Activated CD8-positive, alpha-beta memory T cell treated with anti-CD3 and anti-CD28 coated beads for 36 hours (primary cell): ENCODE measurements at regions not wholly inside any gene's neighbourhood (a gene's known extent, or its start where the extent isn't known, plus 50 kb on each side); places are given as distances from the start of the nearest gene placed in this dataset.

ENCODE experiments used
- CTCF ChIA-PET: fragments of 350-600 bp; sonication (Branson Sonifier 250); formaldehyde crosslinking; loops from one replicate; lab custom pipeline; 2021; ENCODE audit warnings: antibody characterized with exemption; lab: Charles Lee
- POLR2A ChIA-PET: fragments of 350-600 bp; sonication (Branson Sonifier 250); formaldehyde crosslinking; loops from one replicate; lab custom pipeline; 2021; ENCODE audit warnings: antibody characterized with exemption; lab: Charles Lee

DNA sequence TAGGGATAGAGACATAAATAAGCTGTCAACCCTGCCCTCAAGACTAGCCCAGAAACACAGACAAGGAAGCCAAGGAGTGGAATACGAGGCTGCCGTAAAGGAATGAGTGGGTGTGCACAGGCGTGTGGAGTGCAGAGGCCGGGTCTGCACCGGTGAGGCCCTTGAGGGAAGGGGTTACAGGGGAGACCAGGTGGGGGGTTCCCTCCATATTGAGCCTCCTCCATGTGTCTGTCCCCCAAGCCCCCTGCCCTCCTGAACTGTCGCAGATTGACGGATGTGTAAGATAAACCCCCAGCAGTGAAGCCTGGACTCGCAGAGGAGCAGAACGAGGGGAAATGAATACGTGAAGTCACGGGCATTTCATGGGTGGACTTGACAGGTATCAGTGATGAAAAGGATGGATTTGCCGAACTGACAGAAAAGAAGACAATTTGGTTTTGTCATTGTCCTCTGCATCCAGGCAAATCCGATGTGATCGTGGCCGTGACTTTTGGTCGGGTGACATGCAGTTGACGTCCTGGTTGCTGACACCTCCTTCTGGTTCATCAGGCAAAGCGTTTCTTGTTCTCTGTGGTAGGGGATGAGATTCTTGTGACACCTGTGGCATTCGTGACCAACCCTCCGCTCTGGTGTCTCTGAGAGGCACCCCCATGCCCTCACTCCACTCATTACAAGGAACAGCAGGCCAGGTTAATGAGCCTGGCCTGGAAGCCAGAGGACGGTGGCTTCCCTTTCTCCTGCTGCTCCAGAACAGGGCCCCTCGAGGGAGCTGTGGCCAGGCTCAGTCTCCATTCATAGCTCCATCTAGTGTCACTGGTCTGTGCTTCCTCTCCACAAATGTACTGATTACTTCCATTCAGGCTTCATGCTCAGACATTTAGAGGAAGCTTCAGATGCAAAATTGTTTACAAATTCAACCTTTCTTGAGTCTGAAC, 223.1 kb upstream of the B3GAT1 start:
- POLR2A ChIA-PET = no interaction called here
- CTCF ChIA-PET = no interaction called here

DNA sequence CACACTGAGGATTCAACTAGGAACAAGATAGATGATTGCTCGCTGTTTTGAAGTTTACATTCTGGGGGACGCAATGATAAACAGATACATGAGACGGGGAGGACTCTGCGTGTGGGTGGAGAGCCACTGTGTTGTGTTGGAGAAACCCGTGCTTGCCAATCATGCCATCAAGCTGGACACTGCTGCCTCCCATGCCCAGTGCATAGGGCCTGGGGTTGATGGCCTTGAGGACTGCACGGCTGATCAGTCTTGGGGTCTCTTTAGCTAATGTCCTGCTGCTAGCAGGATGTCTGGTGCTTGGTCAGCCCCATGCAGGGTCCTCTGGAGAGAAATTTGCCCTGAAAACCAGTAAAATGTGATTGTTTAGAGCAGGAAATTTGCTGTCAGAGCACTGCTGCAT, 221.2 kb upstream of the B3GAT1 start:
- ChIA-PET POLR2A (no interaction called here), CTCF (no interaction called here)

DNA sequence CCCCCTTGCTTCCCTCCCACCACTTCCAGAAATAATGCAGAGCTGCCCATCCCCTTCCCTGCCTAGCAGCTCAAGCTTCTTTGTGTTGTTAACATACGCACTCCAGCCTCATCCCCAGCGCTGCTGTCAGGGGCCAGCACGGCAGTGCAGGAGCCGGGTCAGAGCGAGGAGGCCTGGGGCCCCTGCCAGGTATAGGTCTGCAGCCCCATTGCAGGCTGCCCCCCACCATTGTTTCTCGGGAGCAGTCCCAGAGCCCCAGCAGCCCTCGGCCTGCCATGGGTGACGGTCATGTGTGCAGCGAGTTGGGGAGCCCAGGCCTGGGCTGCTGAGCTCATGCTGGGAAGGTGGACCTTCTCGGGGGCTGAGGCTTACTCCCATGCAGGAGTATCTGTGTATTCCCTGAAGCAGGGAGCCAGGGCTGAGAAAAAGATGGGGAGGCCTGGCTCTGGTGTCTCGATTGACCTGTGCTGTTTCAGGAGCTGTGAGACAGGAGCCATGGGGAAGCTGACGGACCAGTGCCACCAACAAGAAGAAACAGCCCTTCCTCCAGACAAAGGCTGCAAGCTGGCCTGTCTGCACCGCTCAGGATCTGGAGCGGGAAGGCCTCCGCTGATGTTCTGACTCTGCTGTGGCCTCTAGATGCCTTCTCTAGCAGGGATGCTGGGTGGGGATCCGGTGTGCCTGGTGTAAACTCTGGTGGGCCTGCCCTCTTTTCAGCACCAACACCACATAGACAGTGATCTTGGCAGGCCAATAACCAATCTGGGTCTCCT, 220.5 kb upstream of the B3GAT1 start:
- ChIA-PET POLR2A (no interaction called here), CTCF (no interaction called here)

- ChIA-PET POLR2A (no interaction called here), CTCF (no interaction called here)
These were observed 218.8 kb upstream of the B3GAT1 start for GRCh38 chr11:134630861-134631260.

DNA sequence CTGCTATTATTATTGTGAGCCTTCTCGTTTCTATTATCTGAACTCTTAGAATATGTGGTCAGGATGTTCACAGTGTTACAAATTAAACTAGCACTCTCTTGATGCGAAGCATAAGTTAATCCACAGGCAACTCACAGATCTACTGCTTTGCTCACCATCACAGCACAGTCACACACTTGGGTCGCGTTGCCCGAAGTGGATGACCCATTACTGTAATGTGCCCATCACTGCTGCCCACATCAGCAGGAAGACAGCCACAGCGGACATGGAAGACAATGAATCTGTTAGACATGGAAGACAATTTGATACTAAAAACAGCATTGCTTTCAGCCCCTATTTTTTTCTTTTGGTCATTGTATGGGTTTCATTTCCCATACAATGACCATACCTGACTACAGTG, 216.4 kb upstream of the B3GAT1 start:
- ChIA-PET CTCF (no interaction called here), POLR2A (no interaction called here)

DNA sequence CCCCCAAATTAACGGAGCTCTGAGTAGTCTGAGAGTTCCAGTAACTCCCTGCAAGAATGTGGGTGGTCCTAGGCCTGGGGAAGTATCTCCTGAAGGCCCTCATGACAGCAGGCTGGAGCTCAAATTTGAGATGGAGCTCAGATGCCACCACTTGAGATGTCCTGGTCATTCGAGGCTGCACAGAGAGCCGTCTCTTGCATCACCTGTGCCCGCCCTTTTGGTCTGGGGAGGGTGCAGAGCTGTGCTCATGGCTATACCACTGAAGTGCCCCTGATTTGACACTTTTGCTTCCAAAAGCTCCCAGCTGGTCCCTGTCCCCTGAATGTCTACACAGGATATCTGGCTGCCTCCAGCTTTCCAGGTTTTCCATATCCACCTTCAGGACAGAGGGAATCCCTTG, 214.0 kb upstream of the B3GAT1 start:
- CTCF ChIA-PET = no interaction called here
- POLR2A ChIA-PET = no interaction called here

DNA sequence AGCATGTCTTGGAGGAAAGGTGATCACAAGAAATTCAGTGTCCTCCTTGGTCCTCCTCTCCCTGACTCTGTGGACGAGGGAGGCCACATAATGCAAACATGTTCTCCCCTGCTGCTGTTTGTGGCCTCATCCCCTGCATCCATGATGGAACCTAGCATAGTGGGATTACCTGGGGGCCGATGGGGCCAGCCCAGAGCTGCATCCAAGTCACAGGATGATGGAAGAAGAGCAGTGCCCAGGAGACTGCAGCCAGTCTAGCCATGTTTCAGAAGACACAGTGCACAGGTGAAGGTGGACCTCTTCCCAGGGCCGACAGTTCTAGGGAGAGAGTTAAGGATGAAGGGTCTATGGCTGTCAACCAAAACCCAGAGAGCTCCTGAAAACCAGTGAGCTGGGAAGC, 213.6 kb upstream of the B3GAT1 start:
- CTCF ChIA-PET = no interaction called here

DNA sequence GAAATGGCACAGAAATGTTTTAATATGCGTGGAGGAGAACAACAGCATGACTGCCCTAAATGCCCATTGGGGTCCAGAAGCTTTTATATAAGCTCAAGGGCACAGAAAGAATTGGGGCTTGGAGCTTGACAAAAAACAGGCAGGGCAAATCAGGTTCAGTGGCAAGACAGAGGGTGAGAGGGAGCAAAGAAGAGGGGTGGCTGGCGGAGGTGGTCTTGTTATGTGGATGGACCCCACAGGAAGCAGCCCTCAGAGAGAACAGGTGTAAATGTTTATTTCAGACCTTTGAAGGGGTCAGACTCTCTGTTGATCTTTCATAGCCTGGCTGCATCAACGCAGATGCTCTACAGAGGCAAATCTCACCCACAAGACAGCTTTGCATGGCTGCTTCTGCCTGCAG, 213.1 kb upstream of the B3GAT1 start:
- ChIA-PET CTCF (no interaction called here), POLR2A (no interaction called here)

More for the DNA sequence above, 213.6 kb upstream of the B3GAT1 start:
- POLR2A ChIA-PET = no interaction called here

DNA sequence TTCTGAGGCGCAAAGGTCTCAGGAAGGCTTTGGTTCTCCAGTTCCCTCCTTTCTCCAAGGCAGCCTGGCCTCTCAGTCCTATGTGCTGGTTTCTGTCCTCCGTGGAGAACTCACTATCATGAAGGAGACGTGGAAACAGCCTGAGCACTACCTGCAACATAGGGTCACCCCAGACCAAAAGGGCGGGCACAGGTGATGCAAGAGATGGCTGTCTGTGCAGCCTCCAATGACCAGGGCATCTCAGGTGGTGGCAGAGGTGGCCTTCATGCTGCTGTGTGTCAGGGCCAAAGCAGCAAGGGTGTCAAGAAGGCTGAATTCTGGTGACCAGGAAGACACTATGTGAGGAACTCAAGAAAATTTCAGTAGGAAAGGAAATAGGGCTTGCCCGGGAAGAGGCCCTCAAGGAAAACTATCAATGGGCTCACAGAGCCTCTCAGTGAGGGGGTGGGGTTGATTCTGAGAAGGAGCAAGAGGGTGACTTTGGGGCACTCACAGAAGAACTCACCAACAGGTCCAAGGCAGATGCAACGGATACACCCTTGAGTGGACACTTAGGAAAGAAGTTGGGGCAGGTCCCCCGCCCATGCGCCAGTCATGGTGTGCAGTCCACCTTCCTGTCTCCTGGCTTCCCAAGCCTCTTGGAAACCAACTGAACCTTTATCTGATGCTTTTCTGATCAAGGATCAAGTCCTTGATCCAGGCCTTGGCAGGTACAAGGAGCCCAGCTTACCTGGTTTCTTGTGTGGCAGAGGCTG, 212.3 kb upstream of the B3GAT1 start:
- ChIA-PET POLR2A (no interaction called here), CTCF (no interaction called here)

DNA sequence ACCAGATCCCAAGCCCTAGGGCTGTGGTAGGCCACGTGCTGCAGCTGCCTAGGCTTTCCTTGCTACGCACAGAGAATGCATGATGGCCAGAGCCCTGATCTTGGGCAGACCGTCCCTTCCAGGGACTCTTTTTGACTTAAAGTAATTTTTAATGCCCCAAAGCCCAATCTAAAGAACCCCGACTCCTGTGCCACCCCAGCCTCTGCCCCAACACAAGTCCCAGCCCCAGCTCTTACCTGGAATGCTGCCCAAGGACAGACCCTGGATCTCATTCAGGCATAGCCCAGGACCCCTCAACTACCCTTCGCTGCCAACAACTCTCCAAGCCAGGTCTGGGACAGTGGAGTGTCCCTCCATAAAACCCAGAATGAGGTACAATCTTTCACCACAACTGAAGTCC, 211.7 kb upstream of the B3GAT1 start:
- POLR2A ChIA-PET = no interaction called here
- CTCF ChIA-PET = no interaction called here

- ChIA-PET CTCF (no interaction called here), POLR2A (no interaction called here)
These were observed 210.4 kb upstream of the B3GAT1 start for GRCh38 chr11:134622458-134622857.

- POLR2A ChIA-PET = no interaction called here
- CTCF ChIA-PET = no interaction called here
These were observed 205.3 kb upstream of the B3GAT1 start for GRCh38 chr11:134617360-134617759.

- ChIA-PET CTCF (no interaction called here), POLR2A (no interaction called here)
These were observed 204.0 kb upstream of the B3GAT1 start for GRCh38 chr11:134616038-134616437.

GRCh38 chr11:134615041-134615615, 203.1 kb upstream of the B3GAT1 start:
- ChIA-PET CTCF (no interaction called here), POLR2A (no interaction called here)

DNA sequence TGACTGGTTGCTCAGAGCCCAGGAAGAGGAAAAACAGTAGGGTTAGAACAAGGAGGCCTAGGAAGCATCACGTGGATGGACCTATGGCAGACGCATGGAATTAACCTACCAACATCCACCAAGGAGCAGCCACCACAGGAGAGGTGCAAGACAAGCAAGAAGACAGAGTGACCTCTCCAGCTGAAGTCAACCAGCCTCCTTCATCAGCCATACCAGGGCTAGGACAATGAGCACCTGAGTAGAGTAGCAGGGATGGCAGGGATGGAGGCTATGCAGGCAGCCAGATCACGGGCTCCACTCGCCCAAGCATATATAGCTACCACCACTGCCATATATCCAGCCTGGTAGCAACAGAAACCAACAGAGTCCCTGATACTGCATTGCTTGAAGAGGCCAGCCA, 202.1 kb upstream of the B3GAT1 start:
- CTCF ChIA-PET = no interaction called here
- POLR2A ChIA-PET = no interaction called here

GRCh38 chr11:134613646-134614045, 201.6 kb upstream of the B3GAT1 start:
- POLR2A ChIA-PET = no interaction called here
- CTCF ChIA-PET = no interaction called here

DNA sequence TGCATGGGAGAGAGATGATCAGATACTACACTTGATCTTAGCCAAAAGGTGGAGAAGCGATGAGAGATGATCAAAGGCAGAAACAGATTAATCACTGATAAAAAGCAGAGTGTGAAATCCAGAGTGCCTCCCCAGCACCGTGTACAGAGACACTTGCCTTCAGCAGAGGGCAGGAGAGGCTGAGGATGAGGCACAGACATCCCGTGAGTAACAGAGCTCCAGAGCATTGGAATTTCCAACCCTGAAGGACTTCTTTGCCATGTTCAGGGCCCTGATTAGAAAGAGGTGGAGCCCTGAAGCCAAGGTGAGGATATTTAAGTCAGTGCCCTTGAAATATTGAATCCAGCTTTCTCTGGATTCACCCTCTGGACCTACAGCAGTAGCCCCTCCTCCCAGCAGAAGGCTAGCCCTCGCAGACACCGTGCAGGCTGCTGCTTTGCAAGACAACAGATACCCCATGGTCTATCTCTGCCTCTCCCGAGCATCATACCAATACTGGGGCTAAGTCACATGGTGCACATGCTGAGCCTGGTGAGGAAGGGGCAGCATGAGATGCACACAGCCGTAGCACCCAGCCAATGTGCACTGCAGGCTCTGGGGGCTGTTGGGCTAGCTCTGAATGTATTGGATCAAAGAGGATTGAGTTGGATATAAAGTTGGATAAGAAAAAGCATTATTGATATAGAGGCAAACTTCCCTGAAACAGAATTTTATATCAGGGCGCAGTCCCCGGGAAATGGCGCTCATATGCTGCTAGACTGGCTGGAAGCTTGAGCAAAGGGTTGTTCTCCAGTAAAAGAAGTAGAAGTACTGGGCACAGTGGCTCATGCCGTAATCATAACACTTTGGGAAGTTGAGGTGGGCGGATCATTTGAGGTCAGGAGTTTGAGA, 200.3 kb upstream of the B3GAT1 start:
- POLR2A ChIA-PET = no interaction called here
- CTCF ChIA-PET = no interaction called here

GRCh38 chr11:134611537-134611936, 199.5 kb upstream of the B3GAT1 start:
- POLR2A ChIA-PET = no interaction called here

More at GRCh38 chr11:134611537-134611936, 199.5 kb upstream of the B3GAT1 start:
- CTCF ChIA-PET = no interaction called here
